HG03039 (cell line): ENCODE measurements at regions not wholly inside any gene's neighbourhood (a gene's known extent, or its start where the extent isn't known, plus 50 kb on each side); places are given as distances from the start of the nearest gene placed in this dataset.

Source experiments
- ATAC-seq: cut with Tn5 transposase; IDR thresholded peaks from one replicate; pipeline ENCODE4 v1.9.1; 2021; ENCODE audit warnings: mild to moderate bottlenecking, moderate library complexity; ENCODE audit not compliant: unreplicated experiment

DNA sequence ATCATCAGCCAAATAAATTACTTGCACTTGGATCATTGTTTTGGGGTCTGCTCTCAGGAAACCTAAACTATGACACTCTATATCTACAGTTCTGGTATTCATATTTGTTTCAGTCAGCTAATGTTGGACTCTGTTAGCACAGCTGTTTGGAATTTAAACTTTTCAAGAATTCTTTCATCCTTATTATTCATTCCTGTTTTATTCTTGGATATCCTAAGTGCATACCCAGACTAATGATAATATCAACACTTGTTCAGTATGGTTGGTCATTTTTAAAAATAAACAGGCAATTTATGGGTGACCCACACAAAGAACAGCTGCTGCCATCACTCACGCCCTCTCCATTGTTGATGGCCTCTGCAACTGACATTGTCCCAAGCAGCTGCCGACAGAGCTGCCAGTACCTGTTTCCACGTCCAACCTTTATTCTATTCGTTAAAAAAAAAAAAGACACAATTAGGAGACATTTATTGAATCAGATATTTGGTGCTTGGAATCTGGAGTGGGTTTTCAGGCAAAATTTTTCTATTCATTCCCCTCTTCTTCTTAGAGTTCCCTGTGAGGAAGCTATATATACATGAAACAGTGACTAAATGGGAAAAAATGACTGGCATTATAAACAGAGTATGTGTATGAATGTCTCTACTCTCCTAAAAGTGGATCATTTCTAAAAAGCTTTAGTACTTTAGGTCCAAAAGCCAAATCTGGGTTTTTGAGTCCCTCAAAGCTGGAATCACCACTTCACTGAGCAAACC lies 252.1 kb upstream of the NAV3 start:
- ATAC-seq = no peak

DNA sequence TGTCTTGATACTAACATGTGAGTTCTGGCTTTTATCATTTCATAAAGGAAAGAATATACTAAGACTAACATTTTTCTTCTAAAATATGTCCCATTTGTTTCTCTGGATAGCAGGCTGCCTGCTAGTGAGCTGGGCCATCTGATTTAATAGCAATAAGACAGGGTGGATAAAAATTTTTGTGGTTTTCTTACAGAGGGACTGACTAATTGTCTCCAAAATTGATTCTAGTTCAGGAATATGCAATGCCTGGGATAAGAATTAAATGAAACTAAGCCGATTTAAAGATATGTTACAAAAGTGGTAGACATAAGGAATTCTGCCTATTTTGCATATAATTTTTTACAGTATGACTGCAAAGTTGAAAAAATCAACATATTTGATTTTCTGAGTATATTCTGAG lies 252.9 kb upstream of the NAV3 start:
- no peak for ATAC-seq

DNA sequence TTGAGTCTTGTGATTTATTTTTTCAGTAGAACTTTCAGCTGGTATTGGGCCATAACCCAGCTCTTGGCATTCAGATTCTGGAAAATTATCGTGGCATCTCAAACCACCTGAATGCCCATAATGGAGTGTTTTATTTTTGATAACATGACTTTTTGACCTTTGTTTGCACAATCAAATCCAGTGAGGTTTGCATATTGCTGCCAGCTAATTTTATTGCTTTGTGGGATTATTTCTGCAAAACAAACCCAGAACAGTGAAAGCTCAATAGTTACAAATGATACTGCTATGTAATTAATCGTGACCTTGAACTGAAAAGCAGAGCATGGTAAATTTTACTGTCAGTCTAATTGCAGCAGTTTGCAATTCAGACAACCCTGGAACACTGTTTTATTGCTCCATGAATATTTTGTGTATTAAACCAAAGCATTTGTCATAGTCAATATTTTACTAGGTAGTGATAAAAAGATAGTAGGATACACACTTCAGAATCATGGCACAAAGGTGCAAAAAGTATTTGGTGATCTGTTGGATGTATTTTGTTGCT lies 255.2 kb upstream of the NAV3 start:
- ATAC-seq = no peak

DNA sequence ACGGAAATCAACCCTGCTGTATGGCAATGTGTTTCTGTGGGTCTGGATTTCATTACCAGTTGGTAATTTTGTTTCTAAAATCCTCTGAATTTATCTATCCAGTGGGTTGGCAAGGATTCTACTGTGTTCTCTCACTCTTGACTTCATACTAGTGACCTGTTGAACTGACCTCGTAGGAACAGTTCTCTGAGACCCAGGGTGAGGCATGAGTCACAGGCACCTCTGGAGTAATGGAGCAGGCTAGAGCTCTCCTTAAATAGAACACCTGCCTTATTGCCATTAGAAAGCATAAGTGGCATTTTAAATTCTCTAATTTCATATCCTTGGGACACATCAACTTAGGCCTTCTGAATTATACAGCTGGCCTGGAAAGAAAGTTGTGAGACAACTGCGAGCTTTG lies 258.3 kb upstream of the NAV3 start:
- ATAC-seq = no peak

DNA sequence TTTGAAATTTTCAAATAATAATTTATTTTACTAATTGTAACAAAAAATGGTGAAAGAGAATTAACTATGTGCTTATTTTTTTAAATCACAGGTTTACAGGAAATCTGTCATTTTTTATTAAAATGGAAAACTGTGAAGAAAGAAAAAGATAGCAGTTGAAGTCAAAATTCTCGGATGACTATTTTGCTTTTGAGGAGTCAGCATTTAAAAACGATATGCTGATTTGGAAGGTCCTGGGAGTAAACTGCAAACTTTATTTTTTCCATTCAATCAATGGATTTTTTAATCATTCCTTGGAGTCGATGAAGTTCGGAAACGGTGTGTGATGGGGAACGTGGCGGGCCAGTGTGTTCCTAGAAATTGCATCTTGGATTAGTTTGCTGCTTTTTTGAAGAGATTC lies 258.9 kb upstream of the NAV3 start:
- no peak for ATAC-seq

DNA sequence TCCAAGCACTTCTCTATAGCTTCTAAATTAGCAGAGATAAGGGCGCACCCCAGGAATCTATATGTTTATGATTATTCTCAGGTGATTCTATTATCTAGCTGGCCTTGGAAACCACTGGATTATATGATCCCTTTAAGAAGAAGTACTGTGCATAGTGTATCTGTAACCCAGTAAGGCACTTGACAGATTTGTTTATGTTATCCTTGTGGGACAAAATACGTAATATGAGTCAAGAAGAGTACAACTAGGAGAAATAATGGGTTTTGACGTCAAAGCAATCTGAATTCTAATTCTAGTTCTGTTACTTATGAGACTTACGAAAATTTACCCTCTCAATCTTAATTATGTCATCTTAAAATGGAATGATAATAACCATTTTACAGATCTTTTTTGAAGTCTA lies 259.6 kb upstream of the NAV3 start:
- no peak for ATAC-seq

DNA sequence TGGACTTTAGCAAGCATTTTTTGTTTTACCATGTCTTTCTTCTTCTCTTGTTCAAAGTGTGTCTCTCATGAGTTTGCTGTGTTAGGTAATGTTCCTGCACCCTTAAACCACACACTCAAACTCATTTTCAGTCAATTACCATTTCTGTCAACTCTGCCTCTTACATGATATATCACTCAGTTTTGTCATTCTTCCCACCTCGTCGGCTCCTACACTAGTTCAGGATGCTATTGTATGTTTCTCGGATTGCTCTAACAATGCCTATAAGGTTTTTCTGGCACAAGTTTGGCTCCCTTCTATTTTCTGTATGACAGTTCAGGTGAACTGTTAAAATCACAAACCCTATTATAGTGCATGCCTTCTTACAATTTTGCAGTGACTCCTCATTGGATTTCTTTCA lies 260.8 kb upstream of the NAV3 start:
- ATAC-seq = no peak

DNA sequence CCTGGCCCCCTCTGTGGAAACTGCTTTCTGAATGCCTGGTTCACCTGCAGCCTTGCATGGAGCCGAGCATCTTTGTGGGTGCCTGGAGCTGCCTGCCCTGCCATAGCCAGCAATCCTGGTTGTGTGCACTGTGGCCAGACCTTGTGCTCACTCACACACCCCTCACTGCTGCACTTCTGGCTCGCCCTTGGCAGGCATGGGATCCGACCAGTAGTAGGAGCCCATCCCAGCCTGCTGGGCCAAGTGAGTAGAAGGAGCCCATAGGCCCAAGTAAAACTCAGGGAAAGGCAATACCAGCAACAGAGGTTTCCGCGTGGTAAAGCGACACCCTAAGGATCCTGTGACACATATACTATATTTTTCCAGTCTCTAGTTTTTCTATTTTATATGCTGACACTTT lies 270.0 kb upstream of the NAV3 start:
- no peak for ATAC-seq

DNA sequence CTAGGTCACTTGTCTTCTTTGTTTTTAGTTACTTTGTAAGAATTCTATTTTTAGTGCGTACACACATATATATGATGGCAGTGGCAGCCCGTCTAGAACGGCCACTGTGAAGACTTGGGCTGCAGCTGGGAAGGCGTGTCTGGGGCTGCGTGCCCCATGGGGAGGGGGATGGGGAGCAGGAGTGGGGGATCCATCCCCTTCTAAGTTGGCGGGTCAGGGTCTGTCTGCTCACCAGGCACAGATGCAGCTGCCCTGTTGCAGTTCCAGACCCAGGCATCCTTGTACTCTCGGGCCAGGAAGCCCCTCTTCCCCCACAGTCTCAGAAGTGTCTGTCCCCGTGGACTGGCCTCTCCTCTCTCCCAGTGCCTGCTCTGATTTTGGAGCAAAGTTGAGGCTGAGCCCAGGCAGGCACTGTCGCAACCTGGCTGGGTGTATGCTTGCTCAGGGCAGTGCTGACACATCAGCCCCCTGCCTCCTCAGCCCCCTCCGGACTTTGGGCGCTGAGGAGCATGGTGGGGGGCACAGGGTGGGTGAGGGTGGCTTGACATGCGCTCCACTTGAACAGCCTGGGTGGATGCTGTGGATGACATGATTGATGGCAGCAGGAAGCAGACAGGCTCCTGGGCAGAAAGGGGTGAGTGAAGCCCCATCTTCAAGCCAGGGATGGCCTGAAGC lies 271.2 kb upstream of the NAV3 start:
- no peak for ATAC-seq

DNA sequence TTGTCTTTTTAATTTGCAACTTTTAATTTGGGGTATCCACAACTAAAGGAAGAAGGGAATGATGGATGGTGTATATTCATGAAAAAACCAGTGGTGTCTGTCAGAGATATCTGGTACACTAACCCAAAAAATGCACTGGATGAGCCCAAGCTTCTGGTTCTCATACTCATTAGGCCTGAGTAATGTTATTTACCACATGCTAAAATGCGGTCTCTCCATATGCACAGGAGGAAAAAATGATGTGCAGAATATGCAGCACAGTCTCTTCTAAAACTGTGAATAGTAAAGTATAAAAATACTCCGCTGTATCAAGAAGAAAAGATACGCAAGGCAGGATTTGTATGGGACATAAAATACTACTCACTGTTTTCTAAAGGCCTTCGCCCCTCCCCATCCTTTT lies 275.6 kb upstream of the NAV3 start:
- no peak for ATAC-seq

DNA sequence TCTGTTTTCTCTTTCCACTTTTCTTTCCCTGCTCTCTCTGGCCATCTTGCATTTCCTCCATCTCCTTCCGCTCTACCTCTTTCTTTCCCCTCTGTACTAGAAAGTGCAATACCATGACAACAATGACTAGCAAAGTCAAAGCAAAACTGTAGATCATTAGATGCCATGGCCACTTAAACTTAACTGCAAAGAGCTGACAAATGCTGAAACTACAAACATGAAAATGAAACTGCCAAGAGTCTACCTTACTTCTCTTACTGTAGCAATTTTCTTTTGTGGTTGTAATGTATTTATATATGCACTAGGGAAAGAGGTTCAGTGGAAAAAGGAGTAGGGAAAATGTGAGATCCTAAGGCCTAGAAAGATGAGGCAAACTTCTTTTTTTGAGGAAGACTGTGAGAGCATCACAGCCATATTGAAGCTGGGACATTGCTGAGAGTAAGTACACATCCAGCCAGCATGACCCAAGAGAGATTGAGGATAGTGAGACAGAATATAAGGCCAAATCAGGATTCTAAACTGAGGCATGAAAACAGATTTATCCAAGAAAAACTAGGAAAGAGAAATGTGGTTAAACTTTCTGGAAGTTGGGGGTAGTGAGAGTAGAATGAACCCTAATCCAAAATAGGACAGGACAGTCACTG lies 276.6 kb upstream of the NAV3 start:
- ATAC-seq = peak; percentile 100

DNA sequence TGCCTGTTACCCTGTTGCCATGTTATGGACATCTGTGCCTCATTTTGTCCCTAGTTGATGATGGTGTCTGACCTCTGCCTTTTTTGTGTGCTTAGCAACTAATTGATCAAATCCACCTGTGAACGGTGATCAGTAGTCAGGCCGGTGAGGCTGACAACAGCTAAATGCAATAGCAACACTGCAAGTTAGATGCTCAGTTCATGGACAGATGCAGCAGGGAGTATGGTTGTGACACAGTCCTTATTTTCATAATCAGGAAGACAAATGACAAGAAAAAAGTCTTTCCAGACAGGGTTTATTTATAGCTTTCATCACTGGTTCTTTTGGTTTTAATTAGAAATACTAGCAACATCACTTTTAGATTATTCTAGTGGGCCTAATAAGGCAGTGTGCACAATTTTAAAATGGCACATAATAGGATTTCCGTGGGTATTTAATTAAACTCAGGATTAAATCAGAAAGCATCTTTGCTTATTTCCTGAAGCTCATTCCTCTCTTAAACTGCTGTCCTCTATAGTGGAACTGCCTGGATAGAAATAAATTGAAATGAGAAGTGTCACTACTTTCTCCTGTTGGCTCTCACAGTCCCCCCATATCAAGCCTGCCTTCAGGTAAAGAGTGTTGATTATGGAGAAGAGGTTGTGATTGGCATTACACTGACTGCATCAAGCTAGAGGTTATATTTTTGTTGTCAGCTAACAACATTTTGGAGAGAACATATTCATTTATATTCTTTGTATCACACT lies 281.1 kb upstream of the NAV3 start:
- ATAC-seq = no peak

DNA sequence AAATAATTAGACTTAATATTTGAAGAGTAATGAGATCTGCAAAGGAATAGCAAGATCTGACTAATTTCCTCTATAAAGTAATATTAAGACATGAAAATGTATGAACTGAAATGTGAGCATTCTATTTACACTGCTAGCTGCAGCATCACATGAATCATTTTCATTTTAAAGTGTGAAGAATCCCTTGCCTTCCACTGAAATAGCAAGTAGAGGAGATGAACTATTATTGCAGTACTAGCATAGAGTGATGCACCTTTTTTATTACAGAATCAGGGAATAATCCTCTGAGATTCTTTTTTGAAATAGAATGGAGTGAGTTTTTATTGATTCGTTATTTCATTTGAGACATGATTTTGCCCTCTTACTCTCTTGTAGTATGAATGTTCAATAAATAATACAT lies 281.9 kb upstream of the NAV3 start:
- ATAC-seq = no peak

DNA sequence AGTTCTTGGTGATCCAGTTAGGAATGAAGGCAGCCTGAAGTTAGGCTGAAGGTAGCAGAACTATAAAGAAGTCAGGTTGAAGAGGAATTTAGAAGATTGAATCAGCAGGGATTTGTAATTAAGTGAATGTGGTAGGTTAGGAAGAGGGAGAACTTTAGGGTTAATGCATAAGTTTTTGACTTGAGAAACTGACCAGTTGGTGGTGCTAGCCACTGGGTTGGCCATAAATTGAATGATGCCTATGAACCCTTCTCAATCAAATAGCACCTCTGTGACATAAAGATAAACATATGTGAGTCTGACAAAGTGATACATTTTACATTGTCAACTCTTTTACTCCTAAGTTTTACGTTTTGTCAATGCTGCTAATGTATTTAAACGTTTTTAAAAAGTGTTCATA lies 290.6 kb upstream of the NAV3 start:
- no peak for ATAC-seq

DNA sequence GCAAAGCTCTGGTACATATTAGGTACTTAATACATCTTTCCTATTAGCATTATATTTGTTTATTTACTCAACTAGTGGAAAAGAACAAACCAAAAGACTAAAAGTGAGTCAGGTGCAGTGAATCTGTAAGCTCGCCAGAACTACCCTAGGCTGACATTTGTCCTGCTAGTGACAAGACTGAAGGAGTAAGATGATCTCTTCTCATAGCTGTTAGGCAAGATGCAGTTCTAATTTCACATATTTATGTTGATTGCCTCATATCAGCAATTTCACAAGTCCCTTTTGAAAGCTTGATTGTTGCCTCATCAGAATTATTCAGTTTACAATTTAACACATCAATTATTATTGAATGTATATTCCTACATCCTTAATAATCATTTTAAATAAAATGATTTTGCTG lies 293.0 kb upstream of the NAV3 start:
- no peak for ATAC-seq

DNA sequence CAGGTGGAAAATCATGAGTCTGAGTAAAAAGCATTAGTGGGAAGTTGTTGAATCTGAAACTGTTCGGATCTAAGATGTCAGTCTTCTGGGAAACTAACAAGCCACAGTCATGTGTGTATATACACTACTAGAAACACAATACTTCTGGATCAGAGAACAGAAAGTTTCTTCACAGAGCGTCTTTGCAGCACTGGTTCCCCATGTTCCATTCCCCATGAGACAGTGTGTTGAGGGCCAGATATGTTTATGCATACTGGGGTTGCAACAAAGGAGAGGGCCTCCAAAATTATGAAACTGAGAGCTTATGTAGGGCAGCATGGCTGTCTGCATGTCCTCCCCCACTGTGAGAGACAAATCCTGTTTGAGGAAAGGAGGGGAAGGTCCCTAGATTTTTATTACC lies 295.0 kb upstream of the NAV3 start:
- ATAC-seq = no peak

DNA sequence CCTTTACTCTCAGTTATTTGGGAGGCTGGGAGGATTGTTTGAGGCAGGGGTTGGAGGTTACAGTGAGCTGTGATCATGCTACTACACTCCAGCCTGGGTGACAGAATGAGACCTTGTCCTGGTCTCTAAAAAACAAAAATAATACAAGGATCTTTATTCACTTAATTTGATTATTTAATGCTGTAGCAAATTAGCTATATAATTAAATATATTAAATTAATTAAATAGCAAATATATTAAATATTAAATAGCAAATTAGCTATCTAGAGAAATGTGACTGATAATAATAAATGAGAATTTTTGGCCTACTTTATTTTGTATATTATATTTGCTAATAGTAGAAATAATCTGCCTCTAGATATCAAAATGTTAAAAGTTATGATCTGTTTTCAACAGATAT lies 298.8 kb upstream of the NAV3 start:
- ATAC-seq = no peak

DNA sequence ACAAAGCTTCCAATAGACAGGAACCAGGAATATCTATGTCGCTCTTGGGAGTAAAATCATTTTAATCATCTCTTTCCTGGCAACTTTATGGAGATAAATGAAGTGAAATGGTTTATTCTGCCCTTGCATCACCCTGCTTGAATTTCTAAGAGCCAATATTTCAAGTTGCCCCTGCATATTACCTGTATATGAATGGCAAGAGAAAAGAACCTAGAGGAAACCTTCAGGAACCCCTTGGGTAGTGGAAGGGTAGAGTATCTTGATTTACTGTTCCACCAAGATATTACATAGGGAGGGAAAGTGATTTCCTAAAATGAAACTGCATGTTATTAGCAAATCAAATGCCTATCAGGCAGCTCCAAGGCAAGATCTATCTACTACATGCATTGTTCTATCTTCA lies 308.4 kb upstream of the NAV3 start:
- ATAC-seq = no peak

DNA sequence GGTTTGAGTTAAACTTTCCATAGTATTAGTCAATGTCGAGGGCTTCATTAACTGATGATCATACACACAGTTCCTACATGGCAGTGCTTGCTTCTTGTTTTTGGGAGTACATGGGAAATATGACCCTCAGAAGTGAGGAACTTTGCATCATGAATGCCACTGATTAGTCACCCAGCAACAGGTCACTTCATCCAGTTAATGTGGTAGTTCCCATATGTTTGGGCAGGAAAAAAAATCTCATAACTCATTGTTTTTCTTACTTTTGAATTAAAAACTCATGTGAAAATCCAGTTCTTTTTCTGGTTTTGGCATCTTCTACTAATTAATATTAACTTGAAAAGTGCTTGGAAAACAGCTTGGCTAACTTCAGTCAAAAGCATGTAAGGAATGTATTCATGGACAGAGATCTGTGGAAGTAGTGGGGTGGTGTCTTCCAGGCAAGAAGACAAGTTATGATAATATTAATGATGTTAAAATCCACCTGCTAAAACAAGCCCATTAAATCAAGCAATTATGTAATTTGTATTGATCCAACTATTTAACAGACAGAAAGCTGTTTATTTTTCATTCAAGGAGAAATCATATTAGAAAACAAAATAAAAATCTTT lies 309.1 kb upstream of the NAV3 start:
- ATAC-seq = no peak

DNA sequence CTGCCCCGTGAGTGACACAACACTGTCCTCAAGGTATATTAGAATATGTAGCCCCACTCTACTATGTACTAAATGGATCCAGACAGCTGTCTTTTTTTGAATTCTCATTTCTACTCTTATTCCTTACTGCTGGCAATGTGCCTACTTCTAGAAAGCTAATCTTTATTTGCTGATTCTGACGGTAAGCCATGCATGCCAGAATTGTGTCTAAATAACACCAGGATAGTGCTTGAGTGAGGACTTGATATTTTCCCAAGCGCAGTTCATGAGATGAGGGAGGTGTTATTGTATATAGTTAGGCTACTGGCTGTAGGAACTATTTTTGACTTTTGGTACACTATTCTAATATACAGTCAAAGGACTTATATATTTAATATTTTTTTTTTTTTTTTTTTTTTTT lies 316.2 kb upstream of the NAV3 start:
- ATAC-seq = no peak

DNA sequence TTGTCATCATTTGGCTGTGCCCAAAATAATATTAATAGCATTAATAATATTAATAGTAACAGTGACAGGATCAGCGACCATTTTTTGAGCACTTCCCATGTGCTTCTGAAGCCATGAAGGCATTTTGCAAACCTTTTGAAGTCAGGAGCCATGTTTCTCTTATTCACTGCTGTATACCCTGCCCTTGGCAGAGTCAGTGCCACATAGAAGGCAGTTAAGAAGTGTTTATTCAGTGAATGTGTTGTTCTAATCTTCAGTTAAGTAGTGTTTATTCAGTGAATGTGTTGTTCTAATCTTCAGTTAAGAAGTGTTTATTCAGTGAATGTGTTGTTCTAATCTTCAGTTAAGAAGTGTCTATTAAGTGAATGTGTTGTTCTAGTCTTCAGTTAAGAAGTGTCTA lies 319.7 kb upstream of the NAV3 start:
- ATAC-seq = no peak
